ENCODE measurements at regions not wholly inside any gene's neighbourhood (a gene's known extent, or its start where the extent isn't known, plus 50 kb on each side); places are given as distances from the start of the nearest gene placed in this dataset.

DNA sequence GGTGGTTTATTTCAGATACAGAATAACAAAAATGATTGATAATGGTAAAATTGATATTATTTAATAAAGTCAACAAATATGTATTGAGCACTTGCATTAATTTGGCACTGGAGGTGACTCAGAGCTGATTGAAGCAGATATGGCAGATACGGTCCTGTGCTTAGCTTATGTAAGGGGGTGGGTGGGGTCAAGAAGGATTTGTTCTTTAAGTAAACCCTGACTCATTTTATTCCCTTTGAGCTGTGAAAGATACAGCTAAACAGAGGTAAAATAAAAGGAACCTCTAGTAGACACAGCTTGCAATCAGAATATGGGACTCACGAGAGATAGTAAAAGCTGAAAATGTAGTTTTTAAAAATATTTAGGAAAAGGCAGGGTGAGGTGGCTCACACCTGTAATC is 201.3 kb upstream of the CLINT1 start:
- Histone ChIP-seq H3K27ac (ENCODE audit: insufficient read depth, low read depth, low read length, poor library complexity, severe bottlenecking) (no peak overlapping the region), H3K27me3 (ENCODE audit: control insufficient read depth, insufficient read depth, low read length, poor library complexity, severe bottlenecking) (no peaks in the 10 kb centered on the region), H3K36me3 (ENCODE audit: control insufficient read depth, insufficient read depth, low read length) (no peaks in the 10 kb centered on the region), H3K4me1 (ENCODE audit: control insufficient read depth, insufficient read depth, low read length) (no peaks in the 10 kb centered on the region), H3K9me3 (ENCODE audit: control insufficient read depth, low read length) (no peaks in the 10 kb centered on the region), H3K4me3 (ENCODE audit: insufficient read depth, low read depth, low read length) (no peak overlapping the region)
- WGBS, 2 experiments = 96 to 97% methylated on average over 2 of the region's 2 CpGs

DNA sequence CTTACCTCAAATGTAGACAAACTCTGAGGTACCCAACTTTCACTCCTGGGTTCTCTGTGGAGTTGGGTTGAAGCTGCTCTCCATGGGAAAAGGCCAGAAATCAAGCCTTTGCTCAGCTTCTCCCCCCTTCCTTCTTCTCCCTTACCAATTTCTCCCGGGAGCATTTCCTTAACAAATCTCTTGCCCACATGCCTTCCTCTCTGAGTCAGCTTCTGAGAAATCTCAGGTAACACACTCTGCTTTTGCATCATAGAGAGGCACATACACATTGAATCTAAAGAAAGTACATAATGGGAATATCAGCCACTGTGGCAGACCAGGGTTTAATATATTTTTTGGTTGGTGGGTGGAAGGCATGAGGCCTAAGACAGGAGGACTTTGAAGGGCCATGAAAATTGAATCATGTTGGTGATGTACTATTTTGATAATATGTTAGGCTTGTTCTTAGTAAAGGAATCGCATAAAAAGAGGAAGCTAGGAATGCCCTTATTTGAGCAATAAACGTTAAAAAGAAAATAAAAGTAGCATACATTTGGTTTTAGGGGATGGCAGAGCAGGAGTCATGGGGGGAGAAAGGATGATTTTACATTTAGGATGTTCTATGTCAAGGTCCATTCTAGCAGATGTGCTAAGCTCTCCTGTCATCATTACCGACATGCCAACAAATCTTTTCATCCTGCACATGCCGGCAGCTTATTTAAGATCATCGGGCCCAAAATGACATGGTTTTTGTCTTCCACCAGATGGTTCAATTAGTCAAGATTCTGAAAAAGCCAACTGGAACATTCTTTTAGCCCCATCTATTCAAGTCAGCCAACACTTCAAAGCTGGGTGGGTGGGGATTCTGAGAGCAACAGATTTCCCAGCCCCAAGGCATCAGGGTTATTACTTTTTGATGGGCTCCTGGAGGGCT is 199.5 kb upstream of the CLINT1 start:
- H3K4me3 ChIP-seq (ENCODE audit: insufficient read depth, low read depth, low read length) = no peak overlapping the region
- H3K27me3 ChIP-seq (ENCODE audit: control insufficient read depth, insufficient read depth, low read length, poor library complexity, severe bottlenecking) = no peaks in the 10 kb centered on the region
- no peaks in the 10 kb centered on the region for H3K36me3 ChIP-seq (ENCODE audit: control insufficient read depth, insufficient read depth, low read length)
- no peak overlapping the region for H3K27ac ChIP-seq (ENCODE audit: insufficient read depth, low read depth, low read length, poor library complexity, severe bottlenecking)
- no peaks in the 10 kb centered on the region for H3K4me1 ChIP-seq (ENCODE audit: control insufficient read depth, insufficient read depth, low read length)
- WGBS, 2 experiments = 87 to 93% methylated on average over 6 of the region's 6 CpGs
- H3K9me3 ChIP-seq (ENCODE audit: control insufficient read depth, low read length) = no peaks in the 10 kb centered on the region

DNA sequence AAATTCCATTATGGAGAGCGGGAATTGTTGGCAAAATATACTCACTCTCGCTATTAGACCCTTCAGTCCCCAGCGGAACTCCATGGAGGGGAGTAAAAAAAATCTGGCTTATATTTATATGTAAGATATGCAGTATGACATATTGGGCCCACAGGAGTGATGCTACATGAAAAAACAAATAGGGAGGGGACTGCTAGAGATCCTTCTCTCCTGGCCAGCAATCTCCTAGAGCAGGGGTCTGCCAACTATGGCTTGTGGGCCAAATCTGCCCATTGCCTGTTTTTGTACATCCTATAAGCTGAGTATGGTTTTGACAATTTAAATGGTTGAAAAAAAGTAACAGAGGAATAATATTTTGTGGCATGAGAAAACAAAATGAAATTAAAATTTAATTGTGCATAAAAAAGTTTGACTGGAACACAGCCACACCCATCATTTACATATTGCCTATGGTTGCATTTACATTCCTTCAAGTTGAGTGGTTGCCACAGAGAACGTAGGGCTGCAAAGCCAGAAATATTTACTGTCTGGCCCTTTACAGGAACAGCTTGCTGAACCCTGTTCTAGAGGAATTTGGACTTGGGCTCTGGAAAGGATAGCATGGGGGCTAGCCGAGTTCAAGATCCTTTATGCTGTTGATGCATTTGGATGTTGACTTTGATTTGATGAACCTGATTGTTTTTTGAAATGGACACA is 197.3 kb upstream of the CLINT1 start:
- no peak overlapping the region for H3K4me3 ChIP-seq (ENCODE audit: insufficient read depth, low read depth, low read length)
- no peaks in the 10 kb centered on the region for H3K4me1 ChIP-seq (ENCODE audit: control insufficient read depth, insufficient read depth, low read length)
- H3K9me3 ChIP-seq (ENCODE audit: control insufficient read depth, low read length) = no peaks in the 10 kb centered on the region
- H3K27ac ChIP-seq (ENCODE audit: insufficient read depth, low read depth, low read length, poor library complexity, severe bottlenecking) = no peak overlapping the region
- 91 to 98% methylated on average over 3 to 5 of the region's 5 CpGs for WGBS, 2 experiments
- no peaks in the 10 kb centered on the region for H3K27me3 ChIP-seq (ENCODE audit: control insufficient read depth, insufficient read depth, low read length, poor library complexity, severe bottlenecking)
- H3K36me3 ChIP-seq (ENCODE audit: control insufficient read depth, insufficient read depth, low read length) = no peaks in the 10 kb centered on the region

DNA sequence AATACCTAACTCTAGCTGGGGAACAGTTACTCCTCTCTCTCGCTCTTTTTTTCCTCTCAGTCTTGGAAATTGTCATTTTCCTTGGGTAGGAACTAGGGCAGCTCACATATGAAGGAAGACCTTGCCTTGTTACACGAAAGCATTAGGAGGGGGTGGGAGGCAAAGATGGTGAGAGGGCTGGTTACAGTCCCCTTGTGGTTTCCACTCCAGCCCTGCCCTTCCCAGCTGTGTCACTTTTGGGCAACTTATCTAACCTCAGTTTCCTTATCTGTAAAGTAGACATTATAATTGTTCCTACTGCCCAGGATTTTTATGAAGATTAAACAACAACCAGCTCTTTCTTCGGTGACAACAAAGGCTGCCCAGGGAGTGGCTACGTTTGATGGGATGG is 196.2 kb upstream of the CLINT1 start:
- Histone ChIP-seq H3K4me1 (ENCODE audit: control insufficient read depth, insufficient read depth, low read length) (no peaks in the 10 kb centered on the region), H3K27ac (ENCODE audit: insufficient read depth, low read depth, low read length, poor library complexity, severe bottlenecking) (no peak overlapping the region), H3K9me3 (ENCODE audit: control insufficient read depth, low read length) (no peaks in the 10 kb centered on the region), H3K36me3 (ENCODE audit: control insufficient read depth, insufficient read depth, low read length) (no peaks in the 10 kb centered on the region), H3K27me3 (ENCODE audit: control insufficient read depth, insufficient read depth, low read length, poor library complexity, severe bottlenecking) (no peaks in the 10 kb centered on the region), H3K4me3 (ENCODE audit: insufficient read depth, low read depth, low read length) (no peak overlapping the region)
- WGBS, 2 experiments = 78 to 80% methylated on average over 4 of the region's 4 CpGs

DNA sequence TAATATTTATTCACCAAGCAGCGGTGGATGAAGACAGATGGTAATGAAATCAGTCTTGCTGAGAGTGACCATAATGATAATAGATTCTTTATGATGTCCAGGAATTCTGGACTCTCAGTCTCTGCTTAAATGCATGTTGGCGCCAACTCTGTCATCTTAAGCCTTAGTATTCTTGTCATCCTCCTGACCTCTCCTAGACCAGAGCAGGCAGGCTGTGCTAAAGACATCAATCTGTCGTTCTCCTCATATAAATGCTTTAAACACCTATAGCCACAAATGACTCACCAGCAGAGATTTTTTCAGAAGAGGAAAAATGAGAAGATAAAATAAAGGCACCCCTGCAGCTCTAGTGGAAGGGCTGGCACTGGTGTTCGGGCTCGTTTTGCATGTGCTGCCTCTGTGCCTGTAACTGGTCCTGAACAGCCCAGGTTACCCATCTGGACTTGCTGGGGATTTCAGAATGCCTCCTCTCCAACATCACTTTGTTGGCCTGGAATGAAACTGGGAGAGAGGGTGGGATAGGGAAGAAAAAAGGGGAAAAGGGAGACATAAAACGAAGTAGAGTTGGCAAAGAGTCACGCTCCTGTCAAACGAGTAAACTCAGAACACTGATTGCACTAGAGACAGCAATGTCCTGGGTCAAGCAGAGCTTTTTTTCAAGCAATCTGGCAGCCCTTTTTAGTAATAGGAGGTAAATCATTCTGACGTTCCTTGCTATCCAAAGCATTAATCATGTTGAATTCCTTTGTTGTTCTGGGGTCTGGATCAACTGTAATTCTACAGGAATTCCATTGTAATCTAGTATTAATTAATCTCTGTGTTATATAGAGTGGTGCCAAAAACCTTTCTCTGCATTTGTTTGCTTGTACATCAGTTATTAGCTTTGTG is 195.5 kb upstream of the CLINT1 start:
- no peak overlapping the region for H3K4me3 ChIP-seq (ENCODE audit: insufficient read depth, low read depth, low read length)
- H3K27me3 ChIP-seq (ENCODE audit: control insufficient read depth, insufficient read depth, low read length, poor library complexity, severe bottlenecking) = no peaks in the 10 kb centered on the region
- H3K9me3 ChIP-seq (ENCODE audit: control insufficient read depth, low read length) = no peaks in the 10 kb centered on the region
- H3K36me3 ChIP-seq (ENCODE audit: control insufficient read depth, insufficient read depth, low read length) = no peaks in the 10 kb centered on the region
- no peak overlapping the region for H3K27ac ChIP-seq (ENCODE audit: insufficient read depth, low read depth, low read length, poor library complexity, severe bottlenecking)
- 87 to 95% methylated on average over 9 of the region's 9 CpGs for WGBS, 2 experiments
- H3K4me1 ChIP-seq (ENCODE audit: control insufficient read depth, insufficient read depth, low read length) = no peaks in the 10 kb centered on the region

DNA sequence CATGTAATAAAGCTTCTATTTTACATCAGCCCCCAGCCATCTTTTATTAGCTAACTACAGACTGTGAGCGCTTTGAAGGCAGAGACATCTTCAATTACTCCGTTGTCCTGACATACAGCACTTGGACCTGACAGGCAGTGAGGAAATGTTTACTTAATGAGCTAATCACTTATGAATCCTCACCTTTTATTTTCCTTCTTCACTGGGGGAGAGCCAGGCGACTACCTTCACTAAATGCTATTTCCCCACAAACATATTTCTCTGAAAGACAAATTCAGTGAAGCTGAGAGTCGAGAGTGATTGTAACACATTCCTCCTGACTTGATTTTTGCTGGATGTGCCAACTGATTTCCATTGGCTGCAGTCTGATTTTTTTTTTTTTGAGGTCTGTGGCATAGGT is 192.1 kb upstream of the CLINT1 start:
- WGBS, 2 experiments = 79 to 83% methylated on average over 4 of the region's 4 CpGs
- H3K36me3 ChIP-seq (ENCODE audit: control insufficient read depth, insufficient read depth, low read length) = no peaks in the 10 kb centered on the region
- H3K27me3 ChIP-seq (ENCODE audit: control insufficient read depth, insufficient read depth, low read length, poor library complexity, severe bottlenecking) = no peaks in the 10 kb centered on the region

DNA sequence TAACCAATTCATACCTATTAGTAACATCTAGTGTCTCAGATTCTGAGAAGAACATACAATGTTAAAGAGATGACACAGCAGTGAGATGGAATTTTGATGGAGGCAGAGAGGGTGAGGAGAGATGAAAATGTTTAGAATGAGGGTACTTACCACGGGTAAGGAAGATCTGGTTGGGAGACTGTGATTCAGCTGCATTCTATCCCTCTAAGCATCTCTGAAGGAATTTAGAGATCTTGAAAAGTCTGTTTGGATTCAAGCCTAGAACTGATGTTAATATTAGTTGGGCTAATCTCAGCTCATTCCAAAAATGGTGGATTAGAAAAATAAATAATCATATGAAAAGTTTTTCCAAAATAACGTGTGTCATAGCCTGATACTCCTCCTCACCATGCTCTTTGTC is 191.5 kb upstream of the CLINT1 start:
- no peaks in the 10 kb centered on the region for H3K4me1 ChIP-seq (ENCODE audit: control insufficient read depth, insufficient read depth, low read length)
- no peaks in the 10 kb centered on the region for H3K9me3 ChIP-seq (ENCODE audit: control insufficient read depth, low read length)
- no peak overlapping the region for H3K4me3 ChIP-seq (ENCODE audit: insufficient read depth, low read depth, low read length)
- no peaks in the 10 kb centered on the region for H3K27me3 ChIP-seq (ENCODE audit: control insufficient read depth, insufficient read depth, low read length, poor library complexity, severe bottlenecking)
- 75 to 89% methylated on average over 2 of the region's 2 CpGs for WGBS, 2 experiments
- no peak overlapping the region for H3K27ac ChIP-seq (ENCODE audit: insufficient read depth, low read depth, low read length, poor library complexity, severe bottlenecking)
- no peaks in the 10 kb centered on the region for H3K36me3 ChIP-seq (ENCODE audit: control insufficient read depth, insufficient read depth, low read length)

More for the DNA sequence above, 192.1 kb upstream of the CLINT1 start:
- Histone ChIP-seq H3K4me1 (ENCODE audit: control insufficient read depth, insufficient read depth, low read length) (no peaks in the 10 kb centered on the region), H3K27ac (ENCODE audit: insufficient read depth, low read depth, low read length, poor library complexity, severe bottlenecking) (no peak overlapping the region), H3K4me3 (ENCODE audit: insufficient read depth, low read depth, low read length) (no peak overlapping the region), H3K9me3 (ENCODE audit: control insufficient read depth, low read length) (no peaks in the 10 kb centered on the region)

DNA sequence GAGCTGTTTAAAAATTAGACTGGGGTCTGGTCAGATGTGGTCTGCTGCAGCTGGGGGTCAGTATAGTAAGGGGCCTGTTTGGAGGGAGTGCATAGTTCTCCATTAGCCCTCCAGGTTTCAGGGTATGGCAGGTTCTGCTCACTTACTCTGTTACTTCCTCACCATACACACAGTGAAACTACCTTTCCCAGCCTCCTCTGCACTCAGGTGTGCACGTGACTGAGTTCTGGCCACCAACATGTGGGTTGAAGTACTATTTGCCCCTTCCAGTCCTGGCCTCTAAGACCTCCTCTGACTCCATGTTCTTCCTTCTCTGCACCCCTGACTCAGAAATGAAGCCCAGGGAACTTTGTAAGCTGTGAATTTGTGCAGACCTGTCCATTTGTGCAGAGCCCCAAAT is 190.5 kb upstream of the CLINT1 start:
- Histone ChIP-seq H3K9me3 (ENCODE audit: control insufficient read depth, low read length) (no peaks in the 10 kb centered on the region), H3K36me3 (ENCODE audit: control insufficient read depth, insufficient read depth, low read length) (no peaks in the 10 kb centered on the region), H3K4me1 (ENCODE audit: control insufficient read depth, insufficient read depth, low read length) (no peaks in the 10 kb centered on the region), H3K27ac (ENCODE audit: insufficient read depth, low read depth, low read length, poor library complexity, severe bottlenecking) (no peak overlapping the region), H3K27me3 (ENCODE audit: control insufficient read depth, insufficient read depth, low read length, poor library complexity, severe bottlenecking) (no peaks in the 10 kb centered on the region), H3K4me3 (ENCODE audit: insufficient read depth, low read depth, low read length) (no peak overlapping the region)
- 78 to 100% methylated on average over 1 of the region's 1 CpG for WGBS, 2 experiments

DNA sequence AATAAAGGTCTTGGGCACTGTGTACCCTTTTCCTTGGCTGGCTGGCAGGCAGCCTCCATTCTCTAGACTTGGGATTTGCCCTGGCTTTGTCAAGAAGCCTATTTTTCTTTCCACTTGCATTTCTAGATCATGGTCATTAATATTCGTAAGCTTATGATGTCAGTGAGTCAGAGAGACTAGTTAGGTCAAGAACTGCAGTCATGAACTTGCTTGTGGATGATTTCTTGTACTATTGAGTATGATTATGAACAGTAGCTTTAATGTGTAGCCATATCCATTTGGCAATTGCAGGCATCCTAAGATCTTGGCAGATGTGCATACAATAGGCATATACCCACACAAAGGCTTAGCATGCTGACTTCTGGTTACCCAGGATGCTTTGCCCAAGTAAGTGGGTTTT is 186.8 kb upstream of the CLINT1 start:
- no peaks in the 10 kb centered on the region for H3K9me3 ChIP-seq (ENCODE audit: control insufficient read depth, low read length)

DNA sequence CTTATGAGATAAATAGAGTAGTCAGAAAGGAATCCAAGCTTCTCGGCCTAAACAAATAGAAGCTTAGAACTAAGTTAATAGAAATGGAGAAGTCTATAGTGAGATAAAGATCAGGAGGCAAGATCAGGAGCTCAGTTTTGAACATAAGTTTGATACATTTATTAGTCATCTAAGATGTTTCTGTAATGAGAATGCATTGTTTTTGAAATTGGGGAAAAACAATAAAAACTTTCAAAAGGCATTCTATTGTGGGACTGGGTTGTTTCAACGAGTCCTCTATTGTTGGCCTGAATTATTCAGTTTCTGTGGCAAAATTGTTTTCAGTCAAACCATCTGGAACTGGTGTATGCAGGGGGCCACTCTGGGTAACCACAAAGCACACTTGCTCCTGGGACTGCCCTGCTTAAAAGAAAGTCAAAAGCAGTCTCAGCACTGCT is 181.0 kb upstream of the CLINT1 start:
- Histone ChIP-seq H3K27me3 (ENCODE audit: control insufficient read depth, insufficient read depth, low read length, poor library complexity, severe bottlenecking) (no peaks in the 10 kb centered on the region), H3K9me3 (ENCODE audit: control insufficient read depth, low read length) (peaks cover 5% of the 10 kb centered on the region), H3K27ac (ENCODE audit: insufficient read depth, low read depth, low read length, poor library complexity, severe bottlenecking) (no peak overlapping the region), H3K36me3 (ENCODE audit: control insufficient read depth, insufficient read depth, low read length) (no peaks in the 10 kb centered on the region), H3K4me1 (ENCODE audit: control insufficient read depth, insufficient read depth, low read length) (no peaks in the 10 kb centered on the region), H3K4me3 (ENCODE audit: insufficient read depth, low read depth, low read length) (no peak overlapping the region)
- 90 to 94% methylated on average over 2 of the region's 2 CpGs for WGBS, 2 experiments

More for the DNA sequence above, 186.8 kb upstream of the CLINT1 start:
- 94% methylated on average over 1 of the region's 1 CpG for WGBS, 2 experiments
- Histone ChIP-seq H3K4me3 (ENCODE audit: insufficient read depth, low read depth, low read length) (no peak overlapping the region), H3K36me3 (ENCODE audit: control insufficient read depth, insufficient read depth, low read length) (no peaks in the 10 kb centered on the region), H3K27ac (ENCODE audit: insufficient read depth, low read depth, low read length, poor library complexity, severe bottlenecking) (no peak overlapping the region), H3K4me1 (ENCODE audit: control insufficient read depth, insufficient read depth, low read length) (no peaks in the 10 kb centered on the region), H3K27me3 (ENCODE audit: control insufficient read depth, insufficient read depth, low read length, poor library complexity, severe bottlenecking) (no peaks in the 10 kb centered on the region)

Measured in ectodermal cell (in vitro differentiated cells).